DMS53 treated with DMSO at 0.1 percent for 48 hours (cell line): ENCODE measurements at regions not wholly inside any gene's neighbourhood (a gene's known extent, or its start where the extent isn't known, plus 50 kb on each side); places are given as distances from the start of the nearest gene placed in this dataset.

Source experiments
- DNase-seq: peaks from one replicate; lab custom pipeline; 2025; ENCODE audit not compliant: unreplicated experiment; lab: John Stamatoyannopoulos, UW

DNA sequence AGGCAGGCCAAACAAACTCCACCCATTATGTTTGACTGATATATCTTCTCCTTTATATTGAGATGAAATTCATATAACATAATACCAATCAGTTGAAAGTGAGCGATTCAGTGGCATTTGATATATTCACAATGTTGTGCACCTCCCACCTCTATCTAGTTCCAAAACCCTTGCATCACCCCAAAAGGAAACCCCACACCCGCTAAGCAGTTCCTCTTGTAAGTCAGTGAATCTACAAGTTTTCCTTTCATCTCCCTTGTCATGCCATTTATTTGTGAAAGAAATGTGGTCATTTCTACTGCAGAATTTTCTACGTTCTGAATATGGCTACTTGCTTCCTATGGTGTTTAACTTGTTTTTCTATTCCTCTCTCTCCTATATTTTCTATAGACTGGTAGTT lies 99.4 kb upstream of the PTPN3 start:
- no peak for DNase-seq

DNA sequence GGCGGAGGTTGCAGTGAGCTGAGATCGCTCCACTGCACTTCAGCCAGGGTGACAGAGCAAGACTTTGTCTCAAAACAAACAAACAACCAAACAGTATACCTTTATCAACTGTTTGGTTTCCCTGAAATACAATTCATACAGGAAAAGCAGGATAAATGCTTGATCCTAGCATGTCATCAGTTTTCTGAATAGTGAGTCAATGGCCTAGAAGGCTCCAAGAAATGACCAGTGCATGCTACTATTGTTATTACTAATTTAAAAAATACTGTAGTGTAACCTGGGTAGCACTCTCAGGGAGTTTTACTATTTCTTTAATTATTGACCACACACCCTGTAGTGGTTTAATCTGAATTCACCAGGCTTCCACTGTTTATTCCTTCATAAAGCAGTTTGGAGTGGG lies 101.0 kb upstream of the PTPN3 start:
- DNase-seq, result no peak

DNA sequence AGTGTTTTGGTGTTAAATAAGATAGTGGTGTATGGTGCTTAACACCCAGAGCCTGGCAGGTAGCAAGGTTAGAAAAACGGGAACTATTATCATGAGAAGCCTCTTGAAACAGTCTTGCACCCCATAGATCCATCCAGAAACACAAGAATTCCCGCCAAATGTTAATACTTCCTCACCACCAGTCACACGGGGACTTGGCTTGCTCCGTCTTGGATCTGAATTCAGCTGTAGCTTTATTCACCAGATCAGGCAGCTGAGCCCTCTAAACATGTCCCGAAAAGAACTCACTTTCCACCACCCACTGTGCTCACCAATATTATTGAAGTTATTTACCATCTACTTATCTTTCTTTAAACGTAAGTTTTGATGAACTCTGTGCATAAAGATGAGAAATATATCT lies 101.6 kb upstream of the PTPN3 start:
- no peak for DNase-seq

DNA sequence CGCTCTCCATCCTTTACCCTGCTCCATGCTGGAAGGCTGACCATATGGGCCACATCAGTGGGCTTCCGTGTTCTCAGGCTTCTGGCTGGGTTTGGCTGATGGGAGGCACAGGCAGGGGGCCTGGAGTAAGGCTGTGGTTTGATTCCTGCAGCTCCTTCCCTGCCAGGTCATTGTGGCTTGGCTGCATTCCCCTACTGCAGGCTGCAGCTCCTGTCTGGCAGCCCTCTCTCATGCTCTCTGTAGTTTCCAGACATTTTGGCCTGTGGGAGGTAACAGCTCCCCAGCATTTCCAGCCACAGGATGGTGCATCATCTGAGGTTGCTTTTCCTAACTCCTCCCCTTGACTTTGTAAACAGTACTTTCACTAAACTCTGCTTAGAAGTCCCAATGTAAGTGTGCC lies 102.0 kb upstream of the PTPN3 start:
- DNase-seq, result no peak

DNA sequence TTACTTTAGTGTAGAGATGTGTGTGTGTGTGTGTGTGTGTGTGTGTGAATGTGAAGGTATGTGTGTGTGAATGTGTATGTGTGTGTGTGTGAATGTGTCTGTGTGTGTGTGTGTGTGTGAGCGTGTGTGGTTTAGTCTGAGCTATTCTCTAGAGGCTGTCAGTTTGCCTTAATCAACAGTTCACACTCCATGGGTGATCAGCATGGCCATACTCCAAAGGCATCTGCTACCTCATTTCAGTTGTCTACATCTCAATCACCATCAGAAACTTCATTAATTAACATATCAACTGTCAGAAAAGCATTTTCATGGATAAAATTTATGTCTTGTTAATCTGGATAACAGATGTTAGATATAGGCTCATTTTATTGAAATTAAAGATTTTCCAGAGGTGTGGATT lies 103.1 kb upstream of the PTPN3 start:
- no peak for DNase-seq

DNA sequence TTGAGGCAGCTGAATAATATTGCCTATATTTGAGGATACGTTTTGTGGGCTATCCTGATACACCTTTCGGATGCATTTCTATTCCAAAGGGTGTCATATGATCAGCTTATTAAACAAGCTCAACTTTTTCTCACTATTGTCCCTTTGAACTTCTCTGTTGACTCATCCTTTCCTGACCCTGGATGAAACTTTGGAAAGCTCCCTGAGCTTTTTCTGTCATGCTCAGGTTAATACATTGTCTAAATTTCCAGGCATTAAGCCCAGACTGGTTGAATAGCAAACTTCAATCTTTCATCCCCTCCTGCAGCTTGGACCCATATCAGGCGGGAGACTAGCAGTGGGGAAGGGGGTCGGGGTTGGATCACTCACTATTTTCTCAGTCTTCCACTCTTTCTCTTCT lies 104.9 kb upstream of the PTPN3 start:
- DNase-seq, result no peak

DNA sequence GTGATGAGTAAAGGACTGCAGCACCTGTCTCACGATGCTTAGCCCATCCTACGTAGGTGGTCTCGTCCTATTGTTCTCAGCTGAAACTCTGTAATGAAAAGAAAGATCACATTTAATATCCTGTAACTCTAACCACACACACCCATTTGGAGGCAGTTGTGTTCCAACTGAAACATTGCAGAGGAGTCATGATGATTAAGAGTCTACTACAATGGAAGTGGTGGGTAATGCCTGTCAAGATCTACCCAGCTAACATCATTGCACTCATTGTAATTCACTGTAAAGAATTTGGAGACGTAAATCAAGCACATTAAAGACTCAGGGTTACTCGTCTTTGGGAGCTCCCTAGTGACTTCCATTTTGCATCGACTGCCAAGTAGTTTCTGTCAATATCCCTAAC lies 106.0 kb upstream of the PTPN3 start:
- DNase-seq, result no peak

DNA sequence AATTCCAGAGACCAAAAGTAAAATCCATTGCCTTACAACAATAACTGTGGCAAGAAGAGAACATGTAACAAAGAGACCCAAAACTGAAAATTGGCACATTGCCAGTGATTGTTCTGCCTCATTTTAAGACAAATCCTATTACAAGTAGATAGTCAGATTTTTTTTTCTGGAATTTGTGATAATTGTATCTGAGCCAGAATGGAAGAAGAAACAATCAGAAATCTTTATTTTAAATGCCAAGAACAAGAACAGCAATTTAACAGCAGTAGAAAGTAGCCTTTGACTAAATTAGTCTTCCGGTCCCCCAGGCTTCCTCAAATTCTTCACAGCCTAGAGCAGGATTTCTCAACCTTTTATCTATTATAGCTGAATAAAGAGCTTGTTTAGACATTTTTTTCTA lies 106.7 kb upstream of the PTPN3 start:
- DNase-seq, result no peak

DNA sequence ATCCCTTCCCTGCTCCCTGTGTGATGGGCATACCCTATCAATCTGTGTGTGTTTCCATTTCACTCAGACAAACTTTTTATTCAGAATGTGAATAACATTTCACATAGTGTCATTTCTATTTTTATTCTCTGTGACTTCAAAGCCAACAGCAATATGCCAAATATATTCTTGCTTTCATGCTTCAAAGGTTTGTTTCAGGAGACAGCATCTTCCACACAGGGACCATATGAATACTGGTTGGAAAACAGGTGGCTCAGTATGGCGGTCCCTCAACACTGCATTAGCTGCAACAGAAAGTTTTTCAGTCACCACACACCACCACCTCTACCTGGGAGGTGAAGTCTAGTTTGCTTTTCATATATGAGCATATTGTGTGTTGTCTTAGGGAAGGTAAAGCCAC lies 111.0 kb upstream of the PTPN3 start:
- DNase-seq, result no peak

DNA sequence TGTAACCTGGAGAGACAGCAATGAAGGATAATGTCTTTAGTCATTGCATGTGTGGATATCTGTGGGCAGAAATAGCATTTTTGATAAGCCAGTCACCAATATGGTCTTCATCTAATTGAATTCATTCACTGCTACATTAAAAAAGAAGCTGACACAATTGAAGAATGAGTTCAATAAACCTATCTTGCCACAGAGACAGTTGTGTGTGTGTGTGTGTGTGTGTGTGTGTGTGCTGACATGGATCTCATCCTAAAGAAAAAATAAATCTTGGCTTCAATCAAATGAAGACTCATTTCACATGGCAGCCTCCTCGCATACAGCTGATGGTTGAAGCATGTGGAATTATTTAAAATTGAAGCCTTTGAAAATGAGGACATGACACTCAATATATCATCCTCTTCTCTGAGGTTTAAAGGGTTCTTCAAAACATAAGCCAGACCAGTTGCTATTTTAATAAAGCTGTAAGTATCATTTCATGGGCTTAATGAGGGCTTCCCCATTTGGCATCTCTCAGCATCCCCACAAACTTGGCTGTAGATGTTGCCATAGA lies 118.5 kb upstream of the PTPN3 start:
- DNase-seq, result no peak

DNA sequence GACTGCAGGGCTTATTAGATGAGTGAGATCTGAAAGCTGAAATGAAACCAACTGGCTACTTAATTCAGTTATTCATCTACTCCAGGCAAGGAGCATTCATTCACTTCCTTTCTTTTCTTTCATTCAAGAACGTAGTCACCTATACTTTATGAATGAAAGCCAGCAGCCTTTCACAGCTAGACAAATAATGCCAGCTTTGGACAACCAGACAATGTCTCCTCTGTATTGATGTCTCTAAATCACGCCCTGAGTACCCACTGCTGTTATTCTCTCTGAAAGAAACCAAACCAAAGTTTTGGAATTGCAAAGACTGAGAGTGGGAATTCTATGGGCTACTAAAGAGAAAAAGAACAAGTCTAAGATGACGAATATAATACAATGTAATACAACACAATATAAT lies 121.2 kb upstream of the PTPN3 start:
- no peak for DNase-seq

DNA sequence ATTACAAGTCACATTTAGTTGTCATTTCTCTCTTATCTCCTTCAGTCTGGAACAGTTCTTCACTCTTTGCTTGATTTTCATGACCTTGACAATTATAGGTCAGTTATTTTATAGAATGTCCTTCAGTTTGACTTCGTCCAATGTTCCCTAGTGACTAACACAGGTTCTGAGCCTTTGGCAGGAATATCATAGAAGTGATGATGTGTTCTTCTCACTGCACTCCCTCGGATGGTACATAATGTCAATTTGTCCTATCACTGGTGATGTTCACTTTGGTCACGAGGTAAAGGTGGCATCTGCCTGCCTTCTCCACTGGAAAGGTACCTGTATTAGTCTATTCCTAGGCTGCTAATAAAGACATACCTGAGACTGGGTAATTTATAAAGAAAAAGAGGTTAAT lies 126.0 kb upstream of the PTPN3 start:
- no peak for DNase-seq

DNA sequence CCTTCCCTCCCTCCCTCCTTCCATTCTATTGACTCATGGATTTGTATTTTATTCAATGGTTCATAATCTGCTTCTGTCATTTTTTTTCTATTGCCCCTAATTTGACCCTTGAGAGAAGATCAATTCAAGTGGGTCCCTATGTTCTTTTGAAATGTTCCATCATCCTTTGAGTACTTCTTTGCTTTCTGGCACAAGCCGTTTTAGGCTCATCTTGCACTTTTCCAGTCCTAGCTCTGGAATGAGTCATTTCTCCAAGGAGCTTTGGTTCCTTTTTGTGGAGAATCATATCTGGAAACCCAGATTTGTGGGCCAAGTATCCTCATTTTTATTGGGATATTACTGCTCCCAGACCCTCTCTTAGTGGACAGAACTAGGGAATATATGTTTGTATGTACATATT lies 126.8 kb upstream of the PTPN3 start:
- DNase-seq, result no peak

DNA sequence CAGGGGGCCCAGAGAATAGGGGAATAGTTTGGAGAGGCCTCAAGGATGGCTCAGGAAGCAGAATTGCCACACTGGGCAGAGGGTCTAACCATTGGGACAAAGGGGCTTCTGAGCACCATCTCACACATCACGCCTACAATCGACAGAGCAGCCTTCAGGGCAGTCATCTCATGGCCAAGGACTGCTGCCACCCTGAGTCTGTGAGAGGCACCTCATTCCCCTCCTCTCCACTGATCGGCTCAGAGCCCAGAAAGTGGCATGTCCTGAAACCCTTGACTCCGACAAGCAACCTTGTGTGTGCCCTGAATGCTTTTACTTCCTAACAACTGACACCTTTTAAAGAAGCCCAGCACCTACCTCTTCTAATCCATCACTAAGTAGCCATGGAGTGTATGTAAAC lies 128.9 kb upstream of the PTPN3 start:
- no peak for DNase-seq

DNA sequence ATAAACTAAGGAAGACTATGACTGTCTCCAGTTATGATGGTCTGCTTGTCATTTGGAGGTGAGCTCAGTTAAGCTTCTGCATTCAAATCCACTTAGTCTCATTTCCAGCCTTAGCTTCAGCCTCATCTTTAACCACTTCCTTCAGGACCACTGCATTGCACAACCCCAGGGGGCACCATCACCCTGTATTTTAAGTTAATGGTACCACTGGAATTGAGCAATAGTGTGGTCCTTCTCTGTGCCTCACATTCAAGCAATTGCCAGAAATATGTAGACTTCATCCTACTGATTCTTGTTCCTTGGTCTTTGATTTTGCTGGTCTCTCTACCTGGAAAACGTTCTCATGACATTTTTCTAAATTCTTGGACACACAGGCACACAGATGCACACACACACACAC lies 131.5 kb upstream of the PTPN3 start:
- DNase-seq, result no peak

DNA sequence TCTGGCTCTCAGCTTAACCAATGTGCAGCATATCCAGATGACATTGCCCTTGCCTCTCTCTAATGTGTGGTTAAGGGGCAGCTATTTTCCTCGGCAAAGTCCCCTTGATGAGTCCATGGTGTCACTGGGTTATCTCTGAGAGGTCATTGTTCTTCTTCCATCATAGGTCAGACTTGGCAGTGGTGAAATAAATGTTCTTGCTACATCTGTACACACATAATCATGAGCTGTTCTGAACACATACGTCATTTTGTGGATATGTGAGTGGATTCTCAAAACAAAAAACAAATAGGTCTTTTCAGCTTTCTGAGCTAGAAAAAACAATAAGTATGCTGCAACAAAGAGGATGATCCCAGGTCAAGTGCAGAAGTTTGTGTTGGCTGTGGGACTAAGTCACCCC lies 134.7 kb upstream of the PTPN3 start:
- DNase-seq, result no peak

DNA sequence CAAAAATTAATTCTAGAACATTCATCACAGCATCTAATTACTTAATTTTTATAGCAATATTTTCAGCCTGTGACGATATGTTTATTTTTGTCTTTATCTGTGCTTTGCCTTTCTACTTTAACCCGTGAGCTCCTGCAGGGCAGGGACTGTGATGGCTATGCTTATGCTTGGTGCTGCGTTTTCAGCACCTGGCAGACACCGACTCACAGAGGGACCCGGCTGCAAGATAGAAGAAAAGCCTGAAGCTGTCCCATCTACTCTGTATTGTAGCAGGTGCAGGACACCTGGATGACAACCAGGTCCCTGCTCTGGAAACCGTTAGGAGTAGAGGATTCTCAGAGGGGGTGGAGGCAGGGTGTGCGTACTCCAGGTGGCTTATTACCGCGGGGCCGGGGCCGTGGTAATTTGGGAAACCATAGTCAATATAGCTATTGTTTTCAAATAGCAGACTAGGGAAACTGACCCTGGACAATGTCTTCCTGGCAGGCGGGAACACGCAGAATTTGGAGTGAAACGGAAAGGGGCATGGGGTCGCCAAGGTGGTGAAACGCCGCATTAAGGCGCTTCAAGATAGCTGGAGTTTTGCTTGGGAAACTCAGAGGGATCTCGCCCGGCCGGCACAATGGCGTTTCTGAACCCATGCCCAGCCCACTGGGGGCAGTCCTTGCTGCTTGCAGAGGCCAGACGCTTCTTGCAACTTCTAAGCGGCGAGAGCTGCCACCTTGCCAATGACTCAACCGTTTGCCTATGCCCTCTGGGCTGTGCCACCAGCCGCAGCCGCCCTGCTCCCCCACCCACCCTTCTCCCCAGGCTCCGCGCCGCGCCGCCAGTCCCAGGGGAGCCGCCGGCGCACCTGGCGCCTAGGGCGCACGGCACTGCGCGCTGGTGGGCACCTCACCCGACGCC lies 140.1 kb upstream of the PALM2AKAP2 start:
- DNase-seq, result peak; percentile 3

DNA sequence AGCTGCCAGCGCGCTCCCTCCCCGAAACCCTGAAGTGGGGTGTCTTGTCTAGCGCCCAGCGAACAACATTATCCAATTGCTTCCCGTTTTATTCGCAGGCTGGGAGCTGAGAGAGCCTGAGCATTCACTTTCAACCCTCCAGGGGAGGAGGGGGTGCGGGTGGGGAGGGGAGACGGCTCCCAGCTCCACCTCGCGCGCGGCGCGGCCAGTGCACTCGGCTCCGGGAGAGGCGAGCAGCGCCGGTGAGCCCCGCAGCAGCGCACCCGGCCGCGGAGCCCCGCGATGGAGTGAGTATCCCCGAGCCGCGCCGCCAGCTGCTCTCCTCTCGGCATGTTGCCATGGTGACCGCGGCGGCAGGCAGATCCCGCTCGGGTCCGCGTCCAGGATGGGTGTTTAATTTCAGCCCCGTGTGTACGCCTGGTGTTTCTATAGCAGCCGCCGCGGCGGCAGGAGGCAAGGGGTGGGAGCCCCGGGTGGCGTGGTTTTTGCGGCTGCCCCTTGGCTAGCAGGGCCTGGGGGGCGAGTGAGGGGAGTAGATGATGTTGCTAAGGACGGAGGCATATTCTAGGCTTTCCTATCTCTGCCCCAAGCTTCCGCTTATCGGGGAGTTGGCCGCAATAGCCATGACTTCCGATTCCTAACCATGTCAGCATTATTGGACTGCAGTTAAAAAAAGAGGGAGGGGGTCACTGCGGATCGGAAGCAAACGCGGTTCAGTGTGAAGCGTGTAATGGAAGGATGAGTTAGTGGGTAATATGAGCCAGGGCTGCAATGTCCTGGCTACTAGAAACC lies 139.2 kb upstream of the PALM2AKAP2 start:
- no peak for DNase-seq

DNA sequence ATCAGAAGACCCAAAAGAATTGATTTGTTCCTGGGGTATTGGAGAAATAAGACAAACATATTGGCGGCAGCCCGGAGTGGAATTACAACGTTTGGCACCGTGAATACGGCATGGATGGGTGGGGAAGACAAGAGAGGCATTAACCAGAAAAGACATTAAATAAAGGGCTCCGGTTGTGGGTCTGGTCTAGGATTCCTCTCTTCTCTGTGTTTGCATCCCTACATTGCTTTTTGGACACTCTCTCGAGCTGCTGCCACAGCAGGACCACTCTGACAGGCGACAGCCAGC lies 138.7 kb upstream of the PALM2AKAP2 start:
- DNase-seq, result no peak

DNA sequence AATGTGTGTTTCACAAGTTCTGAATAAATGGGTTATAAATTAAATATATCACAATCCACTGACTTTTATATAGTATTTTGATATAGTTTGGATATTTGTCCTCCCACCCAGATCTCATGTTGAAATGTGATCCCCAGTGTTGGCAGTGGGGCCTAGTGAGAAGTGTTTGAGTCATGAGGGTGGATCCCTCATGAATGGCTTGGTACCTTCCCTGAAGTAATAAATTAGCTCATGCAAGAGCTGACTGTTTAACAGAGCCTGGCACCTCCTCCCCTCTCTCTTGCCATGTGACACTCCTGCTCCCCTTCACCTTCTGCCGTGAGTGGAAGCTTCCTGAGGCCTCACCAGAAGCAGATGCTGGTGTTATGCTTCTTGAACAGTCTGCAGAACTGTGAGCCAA lies 127.9 kb upstream of the PALM2AKAP2 start:
- DNase-seq, result no peak

DNA sequence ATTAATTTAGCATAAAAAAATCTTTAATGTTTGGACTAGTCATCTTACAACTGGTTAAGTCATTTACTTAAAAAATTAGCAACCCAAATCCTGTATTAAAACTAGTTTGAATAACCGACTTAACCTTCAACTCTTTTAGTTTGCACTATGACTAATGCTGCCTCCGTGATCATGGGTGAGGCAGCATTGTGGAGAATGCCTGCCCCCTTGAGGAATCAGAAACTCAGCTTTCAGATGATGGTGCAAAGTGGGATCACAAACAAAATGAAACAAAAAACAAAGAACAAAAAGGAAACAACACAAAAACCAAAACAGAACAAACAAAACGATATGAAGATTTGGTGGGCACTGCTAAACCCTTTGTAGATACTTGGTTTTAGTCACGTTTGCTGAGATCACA lies 127.0 kb upstream of the PALM2AKAP2 start:
- DNase-seq, result peak; percentile 5

DNA sequence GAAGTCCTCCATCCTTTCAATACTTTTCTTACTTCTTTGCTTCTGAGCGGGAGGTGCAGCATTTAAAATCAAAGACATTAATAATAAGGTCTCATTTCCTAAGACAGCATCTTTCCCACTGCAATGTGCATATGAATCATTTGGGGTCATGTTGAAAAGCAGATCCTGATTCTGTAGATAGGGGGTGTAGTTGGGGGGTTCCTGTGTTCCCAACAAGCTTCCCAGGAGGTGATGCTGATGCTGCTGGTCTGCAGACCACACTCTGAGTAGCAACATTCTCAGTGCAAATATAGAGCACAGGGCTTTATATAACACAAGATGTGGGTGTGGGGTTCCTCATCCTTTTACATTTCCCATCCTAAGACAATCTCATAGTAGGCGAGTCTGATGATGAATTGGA lies 126.5 kb upstream of the PALM2AKAP2 start:
- no peak for DNase-seq
